GM18498 (cell line): ENCODE measurements at regions not wholly inside any gene's neighbourhood (a gene's known extent, or its start where the extent isn't known, plus 50 kb on each side); places are given as distances from the start of the nearest gene placed in this dataset.

ENCODE experiments used
- ATAC-seq: cut with Tn5 transposase; IDR thresholded peaks from one replicate; pipeline ENCODE4 v1.9.1; 2021; ENCODE audit warnings: mild to moderate bottlenecking, moderate library complexity; ENCODE audit not compliant: unreplicated experiment

DNA sequence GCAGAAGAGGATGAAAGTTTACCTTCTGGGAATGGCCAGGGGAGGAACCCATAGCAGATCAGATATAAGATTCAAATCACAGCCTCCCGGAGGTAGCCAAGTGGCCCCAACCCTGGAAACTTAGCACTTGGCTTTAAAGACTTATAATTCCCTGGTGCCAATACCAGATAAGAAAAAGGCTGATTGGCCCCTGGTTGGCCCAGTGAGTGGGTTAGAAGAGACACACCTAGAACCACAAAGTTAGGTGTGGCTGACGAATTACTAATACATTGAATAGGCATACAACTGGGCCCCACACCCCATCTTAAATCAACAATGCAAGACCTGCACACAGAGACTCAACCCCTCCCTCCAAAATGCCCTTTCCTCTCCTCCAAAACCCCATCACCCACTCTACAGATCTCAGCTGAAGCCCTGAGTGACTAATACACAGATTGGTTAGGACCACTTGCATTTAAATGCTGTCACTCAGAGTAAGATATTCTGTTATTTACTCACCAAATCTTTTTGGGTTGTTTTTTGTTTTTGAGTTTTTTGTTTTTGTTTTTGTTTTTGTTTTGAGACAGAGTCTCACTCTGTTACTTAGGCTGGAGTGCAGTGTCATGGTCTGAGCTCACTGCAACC is 315.4 kb upstream of the JARID2 start:
- ATAC-seq, result no peak

DNA sequence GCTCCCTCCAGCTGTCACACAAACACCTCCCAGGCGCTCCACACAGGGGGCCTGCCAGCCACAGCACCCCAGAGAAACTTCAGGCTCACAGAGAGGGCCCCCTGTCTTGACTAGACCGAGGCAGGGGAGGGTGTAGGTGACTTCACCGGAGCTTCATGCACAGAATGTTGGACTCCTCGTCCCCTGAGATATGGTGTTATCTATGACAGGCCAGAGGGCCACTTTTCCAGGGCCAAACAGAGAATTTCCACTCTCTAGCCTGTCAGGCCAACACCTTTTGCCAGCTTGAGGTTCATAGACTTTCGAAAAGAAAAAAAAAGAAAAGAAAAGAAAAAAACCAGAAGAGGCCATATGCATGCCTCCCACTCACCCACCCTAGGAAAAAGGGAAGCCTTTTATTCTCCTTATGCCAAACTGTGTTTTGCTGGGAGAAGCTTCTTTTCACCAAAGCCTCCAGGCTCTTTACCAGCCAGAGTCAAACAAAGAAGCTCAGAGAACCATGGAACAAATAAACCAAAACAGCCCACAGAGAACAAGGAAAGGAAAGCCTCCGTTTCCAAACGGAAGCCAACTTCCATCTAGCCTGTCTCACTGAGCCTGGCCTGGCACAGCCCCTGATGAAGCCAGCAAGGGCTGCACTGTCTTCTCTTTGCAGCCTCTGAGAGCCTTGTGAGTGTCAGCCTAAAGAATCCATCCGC is 313.2 kb upstream of the JARID2 start:
- ATAC-seq, result no peak

GRCh38 chr6:14933183-14933544 is 312.7 kb upstream of the JARID2 start:
- no peak for ATAC-seq

DNA sequence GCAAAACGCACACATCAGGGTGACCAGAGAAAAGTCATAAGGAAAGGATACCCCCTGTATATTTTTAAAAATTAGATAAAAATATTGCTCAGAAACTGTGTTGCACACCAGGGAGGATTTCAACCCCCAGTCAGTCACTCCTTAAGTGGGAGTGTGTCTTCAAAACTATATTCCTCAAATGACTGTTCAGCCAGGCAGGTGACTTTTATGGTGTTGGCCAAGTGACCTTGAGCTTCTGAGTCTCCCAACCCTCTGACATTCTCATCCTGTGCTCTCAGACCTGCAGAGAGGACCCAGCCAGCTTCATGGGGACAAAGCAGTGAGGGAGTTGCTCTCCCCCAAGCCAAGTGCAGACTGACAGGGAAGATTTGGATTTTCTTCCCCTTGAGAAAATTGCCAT is 311.9 kb upstream of the JARID2 start:
- ATAC-seq, result no peak

DNA sequence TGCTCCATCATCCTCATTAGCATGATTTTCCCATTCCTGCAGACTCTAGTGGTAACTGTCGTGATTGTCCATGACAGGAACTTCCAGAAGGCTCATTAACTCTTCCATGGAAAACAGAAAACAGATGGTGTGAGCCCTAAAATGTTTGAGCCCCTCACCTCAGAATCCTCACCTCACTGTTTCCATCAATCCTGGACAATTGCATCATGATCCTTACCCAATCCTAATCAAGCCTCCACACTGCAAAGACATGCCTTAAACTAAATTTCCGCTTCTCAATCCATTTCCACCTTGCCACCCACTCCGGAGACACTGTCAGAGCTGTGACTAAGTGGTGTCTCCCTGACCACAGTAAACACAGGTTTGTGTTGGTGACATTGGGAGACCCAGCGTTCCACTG is 311.0 kb upstream of the JARID2 start:
- no peak for ATAC-seq

GRCh38 chr6:14936861-14937260 is 309.0 kb upstream of the JARID2 start:
- ATAC-seq, result no peak

GRCh38 chr6:14943116-14943515 is 302.8 kb upstream of the JARID2 start:
- no peak for ATAC-seq

DNA sequence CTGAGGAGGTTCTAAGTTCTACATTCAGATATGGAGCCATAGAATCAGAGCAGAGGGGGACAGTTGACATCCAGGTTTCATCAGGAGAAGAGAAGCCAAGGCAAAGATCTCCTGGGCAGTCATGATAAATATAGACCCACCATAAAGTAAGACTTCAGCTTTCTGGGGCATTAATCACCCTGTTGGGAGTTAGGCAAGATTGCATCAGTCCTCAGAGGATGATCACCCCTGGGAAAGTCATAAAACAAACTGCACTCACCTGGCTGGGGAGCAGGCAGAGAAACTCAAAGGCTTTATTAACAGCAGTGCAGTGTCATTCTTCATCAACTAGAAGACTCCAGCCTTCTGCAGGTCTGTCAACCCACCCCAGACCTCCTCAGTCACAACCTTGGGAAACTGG is 301.3 kb upstream of the JARID2 start:
- no peak for ATAC-seq

DNA sequence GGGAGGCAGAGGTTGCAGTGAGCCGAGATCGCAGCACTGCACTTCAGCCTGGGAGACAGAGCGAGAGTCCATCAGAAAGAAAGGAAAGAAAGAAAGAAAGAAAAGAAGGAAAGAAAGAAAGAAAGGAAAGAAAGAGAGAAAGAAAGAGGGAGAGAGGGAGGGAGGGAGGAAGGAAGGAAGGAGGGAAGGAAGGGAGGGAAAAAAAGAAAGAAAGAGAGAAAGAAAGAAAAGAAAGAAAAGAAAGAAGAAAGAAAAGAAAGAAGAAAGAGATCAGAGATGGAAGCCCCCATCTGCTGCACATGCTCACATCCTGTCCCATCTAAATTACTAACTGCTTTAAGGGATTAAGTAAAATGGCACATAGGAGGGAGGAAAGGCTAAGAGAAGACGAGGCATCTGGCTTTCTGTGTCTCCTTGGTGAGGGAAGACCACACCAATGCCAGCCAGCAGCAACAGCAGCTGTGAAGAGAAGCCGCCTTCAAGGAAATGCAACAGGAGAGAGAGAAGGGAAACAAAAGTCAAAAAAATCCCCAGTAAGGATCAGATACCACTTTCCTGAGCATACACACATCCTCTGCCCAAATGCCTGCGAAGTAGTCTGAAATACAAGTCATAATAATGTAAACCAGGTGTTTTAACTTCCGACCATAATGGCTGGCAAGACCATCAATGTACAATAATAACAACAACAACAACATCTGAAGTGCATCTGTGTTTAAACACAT is 300.2 kb upstream of the JARID2 start:
- no peak for ATAC-seq

- no peak for ATAC-seq
These were observed 299.1 kb upstream of the JARID2 start for GRCh38 chr6:14946753-14947152.

GRCh38 chr6:14948586-14949245 is 297.2 kb upstream of the JARID2 start:
- no peak for ATAC-seq

DNA sequence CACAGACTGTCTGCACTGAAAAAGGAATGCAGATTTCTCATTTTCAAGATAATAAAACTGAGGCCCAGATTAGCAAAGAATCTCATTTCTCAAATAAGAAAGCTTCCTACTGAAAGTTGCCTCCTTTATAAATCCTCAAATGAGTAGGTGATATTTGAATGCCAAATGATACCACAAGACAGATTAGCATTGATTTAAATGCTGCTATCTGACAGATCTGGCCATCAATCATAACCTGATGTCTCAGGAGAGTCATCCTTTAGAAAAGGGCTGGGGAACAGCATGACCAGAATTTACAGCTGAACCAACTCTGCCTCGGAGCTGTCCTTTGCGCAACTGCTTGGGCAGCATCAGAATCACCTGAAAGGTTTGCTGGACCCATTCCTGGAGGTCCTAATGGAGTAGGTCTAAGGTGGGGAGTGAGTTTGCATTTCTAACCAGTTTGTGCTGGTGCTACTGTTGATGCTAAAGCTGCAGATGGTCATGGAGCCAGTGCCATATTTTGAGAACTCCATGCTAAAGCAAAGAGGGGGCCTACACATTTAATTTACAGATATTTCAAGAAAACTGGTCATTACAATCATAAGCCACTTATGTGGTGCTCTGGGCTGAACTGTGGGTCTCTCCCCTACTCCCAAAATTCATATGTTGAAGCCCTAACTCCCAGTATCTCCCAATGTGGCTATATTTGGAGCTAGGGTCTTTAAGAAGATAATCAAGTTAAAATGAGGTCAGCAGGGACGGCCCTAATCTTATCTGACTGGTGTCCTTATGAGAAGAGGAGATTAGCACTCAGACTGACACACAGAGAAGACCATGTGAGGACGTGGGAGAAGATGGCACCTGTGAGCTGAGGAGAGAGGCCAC is 295.5 kb upstream of the JARID2 start:
- ATAC-seq, result no peak

- ATAC-seq, result no peak
These were observed 294.9 kb upstream of the JARID2 start for GRCh38 chr6:14950970-14951276.

DNA sequence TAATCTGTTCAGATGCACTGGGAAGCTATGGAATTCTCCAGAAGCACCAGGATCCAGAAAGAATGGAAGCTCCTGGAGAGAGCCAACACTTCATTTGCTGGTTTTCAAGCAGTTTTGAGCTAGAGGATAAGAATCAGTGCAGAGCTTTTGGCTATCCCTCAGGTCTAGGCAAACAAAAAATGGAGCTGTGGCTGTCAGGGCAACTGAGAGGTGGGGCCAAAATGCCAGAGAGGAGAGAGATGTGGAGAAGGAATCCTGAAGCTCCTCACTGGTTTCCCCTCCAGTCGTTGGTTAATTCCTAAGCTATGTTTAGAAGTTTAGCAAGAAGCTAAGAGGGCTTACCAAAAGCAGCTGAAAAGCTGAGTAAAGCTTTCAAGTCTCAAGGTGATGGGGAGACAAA is 294.2 kb upstream of the JARID2 start:
- ATAC-seq, result no peak

- ATAC-seq, result no peak
These were observed 292.0 kb upstream of the JARID2 start for GRCh38 chr6:14953836-14954235.

- ATAC-seq, result no peak
These were observed 288.4 kb upstream of the JARID2 start for GRCh38 chr6:14957355-14958059.

DNA sequence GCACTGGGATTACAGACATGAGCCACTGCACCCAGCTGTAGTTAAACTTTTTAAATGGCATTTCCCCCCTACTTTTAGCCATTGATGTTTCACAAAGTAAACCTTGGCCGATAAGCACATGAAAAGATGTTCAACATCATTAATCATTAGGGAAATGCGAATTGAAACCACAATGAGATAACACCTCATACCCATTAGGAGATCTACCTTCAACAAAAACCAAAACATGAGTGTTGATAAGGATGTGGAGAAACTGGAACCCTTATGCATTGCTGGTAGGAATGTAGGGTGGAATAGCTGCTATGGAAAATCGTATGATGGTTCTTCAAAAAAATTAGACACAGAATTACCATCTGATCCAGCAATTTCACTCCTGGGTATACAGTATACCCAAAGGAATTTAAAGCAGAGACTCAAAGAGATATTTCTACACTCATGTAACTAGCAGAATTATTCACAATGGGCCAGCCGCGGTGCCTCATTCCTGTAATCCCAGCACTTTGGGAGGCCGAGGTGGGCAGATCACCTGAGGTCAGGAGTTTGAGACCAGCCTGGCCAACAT is 286.5 kb upstream of the JARID2 start:
- ATAC-seq, result no peak

DNA sequence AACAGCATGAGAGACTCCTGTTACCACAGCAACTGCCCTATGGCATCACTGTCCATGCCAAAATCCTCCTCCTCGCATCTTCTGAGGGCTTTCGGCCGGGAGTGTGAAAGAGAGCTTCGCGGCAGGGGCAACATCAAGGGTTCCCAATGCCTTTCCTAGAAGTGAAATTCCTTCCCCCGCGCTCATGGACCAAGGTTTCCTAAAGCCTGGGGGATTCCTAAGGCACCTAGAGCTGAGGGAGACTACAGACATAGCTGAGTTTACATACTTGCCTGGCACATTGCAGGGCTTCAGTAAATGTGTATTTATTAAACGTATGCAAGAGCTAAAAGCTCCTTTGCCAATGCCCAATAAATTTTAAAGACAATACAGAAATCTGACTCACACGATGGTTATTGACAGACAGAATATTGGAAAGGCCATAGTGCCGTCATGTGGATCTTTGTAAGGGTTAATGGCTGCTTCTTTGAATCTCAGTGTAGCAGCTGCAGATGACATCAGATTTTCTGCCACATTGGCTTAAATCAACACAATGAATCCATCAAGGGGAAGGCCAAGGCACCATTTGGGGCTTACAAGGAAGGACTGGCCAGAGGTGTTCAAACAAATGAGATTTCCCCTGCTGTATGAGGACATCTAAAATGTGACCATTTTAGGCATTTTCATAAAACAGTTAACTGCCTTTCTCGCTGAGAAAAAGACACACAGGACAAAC is 281.2 kb upstream of the JARID2 start:
- no peak for ATAC-seq

DNA sequence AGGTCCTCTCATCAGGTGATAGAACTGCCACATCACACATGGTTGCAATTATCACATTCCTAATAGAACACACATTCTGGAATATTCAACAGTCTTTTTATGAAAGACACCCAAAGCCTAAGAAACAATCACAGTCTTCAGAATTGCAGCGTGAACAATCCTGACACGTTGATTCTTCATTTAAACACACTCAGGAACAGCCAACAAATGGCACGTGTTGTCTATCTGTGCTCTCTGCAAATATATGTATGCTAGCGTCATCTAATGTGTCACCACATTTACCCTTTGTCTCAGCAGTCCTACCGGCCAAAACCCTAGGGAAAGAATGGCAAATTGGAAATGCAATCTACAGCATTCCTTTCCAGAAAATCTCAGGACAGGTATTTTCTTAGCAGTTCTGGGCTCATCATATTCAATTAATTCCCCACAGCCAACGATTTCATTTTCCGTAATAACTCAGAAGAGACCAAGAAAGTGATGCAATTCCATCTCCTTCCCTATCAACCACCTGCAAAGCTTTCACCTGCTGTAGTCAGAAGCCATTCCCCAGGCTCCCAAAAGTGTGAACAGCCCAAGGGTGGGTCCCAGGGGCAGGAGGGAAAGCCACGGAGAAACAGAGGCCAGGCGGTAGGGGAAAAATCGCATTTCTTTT is 280.3 kb upstream of the JARID2 start:
- ATAC-seq, result no peak
